B cell (primary cell): ENCODE measurements at regions not wholly inside any gene's neighbourhood (a gene's known extent, or its start where the extent isn't known, plus 50 kb on each side); places are given as distances from the start of the nearest gene placed in this dataset.

Experiments used
- ATAC-seq: fragments of 200-7000 bp; cut with Tn5 transposase; one replicate; pipeline ENCODE4 v1.10.0; 2021; ENCODE audit warnings: low read depth, mild to moderate bottlenecking, moderate number of reproducible peaks, moderate library complexity
- CTCF ChIA-PET: fragments of 350-600 bp; sonication (Branson Sonifier 250); formaldehyde crosslinking; loops from one replicate; lab custom pipeline; 2021; ENCODE audit warnings: antibody characterized with exemption, inconsistent platforms; lab: Charles Lee
- POLR2A ChIA-PET: fragments of 350-600 bp; sonication (Branson Sonifier 250); formaldehyde crosslinking; loops from one replicate; lab custom pipeline; 2021; ENCODE audit warnings: antibody characterized with exemption; lab: Charles Lee
- DNase-seq: peaks from one replicate; pipeline ENCODE4 v3.0.0; 2013
- H2AFZ ChIP-seq: 2 replicates; pipeline ENCODE4 v1.6.1; 2012; ENCODE audit warnings: mild to moderate bottlenecking, low read depth, low read length; ENCODE audit not compliant: insufficient read depth, poor library complexity, severe bottlenecking
- H3K27ac ChIP-seq, 2 donors: 1 replicate in 1 of 2; 2 replicates in 1 of 2; pipeline ENCODE4 v1.5.1; 2012 to 2013; ENCODE audit warnings: low read length in 2 of 2, mild to moderate bottlenecking in 2 of 2, moderate library complexity in 1 of 2
- H3K27me3 ChIP-seq, 4 experiments: fragments of 200-600 bp in 1 of 4; sonication (generic) in 1 of 4; replicated peaks in 1 of 4; 1 replicate in 2 of 4; 2 replicates in 2 of 4; pipeline versions ENCODE4 v1.6.1 to v1.7.0; 2013 to 2016; ENCODE audit warnings: low read length in 3 of 4, mild to moderate bottlenecking in 2 of 4, mixed read lengths in 1 of 4, moderate library complexity in 1 of 4; ENCODE audit not compliant: insufficient read depth in 4 of 4, control insufficient read depth in 3 of 4; ENCODE audit errors: control extremely low read depth in 1 of 4
- H3K36me3 ChIP-seq, 2 experiments: replicated peaks in 1 of 2; 1 replicate in 1 of 2; 2 replicates in 1 of 2; pipeline versions ENCODE4 v1.6.1 to v1.7.1; 2013; ENCODE audit warnings: low read length in 1 of 2; ENCODE audit not compliant: insufficient read depth in 2 of 2, control insufficient read depth in 1 of 2; ENCODE audit errors: control extremely low read depth in 1 of 2, extremely low read depth in 1 of 2
- H3K4me1 ChIP-seq, 2 donors: fragments of 200-600 bp in 1 of 2; sonication (generic) in 1 of 2; 1 replicate in 1 of 2; 2 replicates in 1 of 2; pipeline versions ENCODE4 v1.5.1 to v1.6.1; 2013 to 2017; ENCODE audit warnings: low read length in 2 of 2; ENCODE audit not compliant: control insufficient read depth in 2 of 2, insufficient read depth in 2 of 2
- H3K4me2 ChIP-seq: replicated peaks from 2 replicates; pipeline ENCODE3; 2012; ENCODE audit warnings: mild to moderate bottlenecking, low read depth, low read length; ENCODE audit not compliant: poor library complexity, severe bottlenecking
- H3K4me3 ChIP-seq, 5 experiments: fragments of 200-600 bp in 1 of 5; sonication (generic) in 1 of 5; 1 replicate in 3 of 5; 2 replicates in 2 of 5; pipeline versions ENCODE4 v1.5.1 to v1.7.0; 2011 to 2016; ENCODE audit warnings: low read length in 4 of 5, mild to moderate bottlenecking in 4 of 5, low read depth in 2 of 5, control low read depth in 1 of 5, moderate library complexity in 1 of 5; ENCODE audit not compliant: insufficient read depth in 1 of 5; ENCODE audit errors: control extremely low read depth in 1 of 5, extremely low read depth in 1 of 5
- H3K79me2 ChIP-seq: fragments of 200-600 bp; sonication (generic); one replicate; pipeline ENCODE4 v1.6.0; 2016; ENCODE audit warnings: low read length; ENCODE audit not compliant: control insufficient read depth, insufficient read depth
- H3K9ac ChIP-seq: fragments of 200-600 bp; sonication (generic); 2 replicates; pipeline ENCODE4 v1.6.1; 2017; ENCODE audit warnings: mild to moderate bottlenecking, low read length, moderate library complexity
- H3K9me3 ChIP-seq, 3 donors: one replicate each; pipeline versions ENCODE4 v1.6.1 to v1.7.1; 2013; ENCODE audit warnings: low read length in 2 of 3; ENCODE audit not compliant: control insufficient read depth in 2 of 3, insufficient read depth in 1 of 3; ENCODE audit errors: control extremely low read depth in 1 of 3
- H4K20me1 ChIP-seq: 2 replicates; pipeline ENCODE4 v1.6.0; 2012; ENCODE audit warnings: mild to moderate bottlenecking, low read length; ENCODE audit not compliant: insufficient read depth, control insufficient read depth, poor library complexity, severe bottlenecking
- H3K27ac Mint-ChIP-seq: one replicate; pipeline ENCODE4 v1.8.0; 2021; ENCODE audit warnings: mixed read lengths
- H3K27me3 Mint-ChIP-seq: one replicate; pipeline ENCODE4 v1.8.0; 2021; ENCODE audit warnings: mixed read lengths
- H3K4me1 Mint-ChIP-seq: one replicate; pipeline ENCODE4 v1.8.0; 2021; ENCODE audit warnings: mixed read lengths
- H3K4me3 Mint-ChIP-seq: one replicate; pipeline ENCODE4 v1.8.0; 2021; ENCODE audit warnings: mixed read lengths
- H3K9me3 Mint-ChIP-seq: one replicate; pipeline ENCODE4 v1.8.0; 2022; ENCODE audit warnings: mixed read lengths; ENCODE audit not compliant: insufficient read depth
- EZH2 ChIP-seq: IDR thresholded peaks from 2 replicates; pipeline ENCODE4 v1.6.1; 2012; ENCODE audit warnings: borderline replicate concordance, low read depth, mild to moderate bottlenecking, moderate library complexity, low read length; ENCODE audit not compliant: insufficient read depth, poor library complexity, severe bottlenecking
- WGBS: methylation state at CpG from one replicate; pipeline ENCODE4 v1.1.5; 2013; ENCODE audit warnings: missing lambda C conversion rate; ENCODE audit not compliant: insufficient coverage; 5-methylcytosine and 5-hydroxymethylcytosine counted together
- intact Hi-C: fragments of 100-400 bp; cut with micrococcal nuclease; formaldehyde crosslinking; loops from one replicate; pipeline ENCODE4 v1.10.0; 2022
- TF ChIP-seq, protein P1 (sequence below): fragments of 200-600 bp; IDR thresholded peaks from one replicate; pipeline ENCODE4 v1.8.0; 2022; ENCODE audit warnings: antibody characterized with exemption, mild to moderate bottlenecking

DNA sequence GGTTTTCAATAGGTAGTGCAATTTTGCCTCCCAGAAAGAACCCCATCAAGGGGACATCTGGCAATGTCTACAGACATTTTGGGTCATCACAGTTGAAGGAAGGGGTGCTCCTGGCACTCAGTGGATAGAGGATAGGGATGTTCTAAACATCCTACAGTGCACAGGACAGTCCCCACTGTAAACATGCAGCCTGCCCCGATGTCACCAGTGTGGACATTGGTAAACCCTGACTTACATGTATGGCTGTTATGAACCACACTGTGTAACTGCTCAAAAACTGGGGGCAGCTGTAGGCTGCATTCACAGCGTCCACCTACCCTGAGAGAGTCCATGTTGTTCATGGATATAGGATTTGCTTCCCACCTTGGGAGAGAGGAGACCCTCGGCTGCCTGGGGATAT, 79.3 kb upstream of the FOXQ1 start:
- Mint-ChIP-seq H3K27ac (no peak overlapping the region), H3K4me1 (no peaks in the 10 kb centered on the region), H3K4me3 (no peak overlapping the region), H3K27me3 (peaks cover 16% of the 10 kb centered on the region), H3K9me3 (no peaks in the 10 kb centered on the region)
- Histone ChIP-seq H3K9me3 (no peaks in the 10 kb centered on the region), H3K27ac (no peak overlapping the region), H4K20me1 (no peaks in the 10 kb centered on the region), H3K4me1 (no peaks in the 10 kb centered on the region), H3K79me2 (no peaks in the 10 kb centered on the region), H3K4me2 (no peak overlapping the region), H3K27me3 (no peaks in the 10 kb centered on the region), H3K36me3 (no peaks in the 10 kb centered on the region), H2AFZ (no peak overlapping the region), H3K4me3 (no peak overlapping the region), H3K9ac (no peak overlapping the region)
- WGBS: 81% methylated on average over 3 of the region's 3 CpGs
- DNase-seq: no peak
- intact Hi-C loops: no loop called here
- ATAC-seq: no peak
- ChIA-PET CTCF (no interaction called here), POLR2A (no interaction called here)
- TF ChIP-seq, protein P1, sequence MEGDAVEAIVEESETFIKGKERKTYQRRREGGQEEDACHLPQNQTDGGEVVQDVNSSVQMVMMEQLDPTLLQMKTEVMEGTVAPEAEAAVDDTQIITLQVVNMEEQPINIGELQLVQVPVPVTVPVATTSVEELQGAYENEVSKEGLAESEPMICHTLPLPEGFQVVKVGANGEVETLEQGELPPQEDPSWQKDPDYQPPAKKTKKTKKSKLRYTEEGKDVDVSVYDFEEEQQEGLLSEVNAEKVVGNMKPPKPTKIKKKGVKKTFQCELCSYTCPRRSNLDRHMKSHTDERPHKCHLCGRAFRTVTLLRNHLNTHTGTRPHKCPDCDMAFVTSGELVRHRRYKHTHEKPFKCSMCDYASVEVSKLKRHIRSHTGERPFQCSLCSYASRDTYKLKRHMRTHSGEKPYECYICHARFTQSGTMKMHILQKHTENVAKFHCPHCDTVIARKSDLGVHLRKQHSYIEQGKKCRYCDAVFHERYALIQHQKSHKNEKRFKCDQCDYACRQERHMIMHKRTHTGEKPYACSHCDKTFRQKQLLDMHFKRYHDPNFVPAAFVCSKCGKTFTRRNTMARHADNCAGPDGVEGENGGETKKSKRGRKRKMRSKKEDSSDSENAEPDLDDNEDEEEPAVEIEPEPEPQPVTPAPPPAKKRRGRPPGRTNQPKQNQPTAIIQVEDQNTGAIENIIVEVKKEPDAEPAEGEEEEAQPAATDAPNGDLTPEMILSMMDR: no peak
- no peak for TF ChIP-seq EZH2

DNA sequence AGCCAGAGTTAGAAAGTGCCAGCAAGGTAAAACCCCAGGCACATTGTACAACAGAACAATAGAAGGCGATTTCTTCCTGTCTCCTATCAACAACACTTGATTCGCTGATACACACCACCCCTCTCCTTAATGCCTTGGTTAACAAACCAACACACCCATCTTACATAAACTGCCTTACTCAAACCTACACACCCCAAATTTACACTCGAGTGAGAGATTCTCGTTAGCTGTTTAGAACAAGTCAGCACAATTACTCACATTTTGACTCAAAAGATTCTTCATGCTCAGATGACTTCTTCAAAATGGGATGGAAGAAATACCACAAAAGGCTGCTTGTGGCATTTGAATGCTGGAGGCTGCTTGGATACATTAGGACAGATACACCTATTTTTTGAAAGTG, 80.0 kb upstream of the FOXQ1 start:
- WGBS: 64% methylated on average over 3 of the region's 4 CpGs
- no peaks in the 10 kb centered on the region for H3K79me2 ChIP-seq
- no peak overlapping the region for H2AFZ ChIP-seq
- H3K27me3 ChIP-seq: no peaks in the 10 kb centered on the region
- DNase-seq (no peak), ATAC-seq (no peak)
- H3K4me1 Mint-ChIP-seq: no peaks in the 10 kb centered on the region
- no peak overlapping the region for H3K4me3 ChIP-seq
- TF ChIP-seq, protein P1: no peak
- no peak for TF ChIP-seq EZH2
- POLR2A ChIA-PET: no interaction called here
- intact Hi-C loops: no loop called here
- no peaks in the 10 kb centered on the region for H3K9me3 ChIP-seq
- H3K4me1 ChIP-seq: no peaks in the 10 kb centered on the region
- H3K27ac ChIP-seq: no peak overlapping the region
- no peaks in the 10 kb centered on the region for H3K36me3 ChIP-seq
- peaks cover 16% of the 10 kb centered on the region for H3K27me3 Mint-ChIP-seq
- CTCF ChIA-PET: no interaction called here
- no peak overlapping the region for H3K9ac ChIP-seq
- no peaks in the 10 kb centered on the region for H4K20me1 ChIP-seq
- H3K4me2 ChIP-seq: no peak overlapping the region
- H3K9me3 Mint-ChIP-seq: no peaks in the 10 kb centered on the region
- no peak overlapping the region for H3K27ac Mint-ChIP-seq
- H3K4me3 Mint-ChIP-seq: no peak overlapping the region
